Keratinocyte (primary cell): ENCODE measurements at regions not wholly inside any gene's neighbourhood (a gene's known extent, or its start where the extent isn't known, plus 50 kb on each side); places are given as distances from the start of the nearest gene placed in this dataset.

Experiments used
- CTCF ChIP-seq, 3 experiments: IDR thresholded peaks in 1 of 3; conservative IDR thresholded peaks in 1 of 3; optimal IDR thresholded peaks in 1 of 3; 2 replicates in 2 of 3; 3 replicates in 1 of 3; pipeline versions ENCODE3 to v1.5.1; 2011; ENCODE audit warnings: low read length in 3 of 3, mild to moderate bottlenecking in 3 of 3, moderate library complexity in 2 of 3, control low read depth in 1 of 3, inconsistent platforms in 1 of 3; ENCODE audit not compliant: insufficient read depth in 2 of 3; ENCODE audit errors: extremely low read depth in 1 of 3
- EZH2 ChIP-seq: IDR thresholded peaks from one replicate; pipeline ENCODE4 v1.6.1; 2012; ENCODE audit warnings: inconsistent platforms, mild to moderate bottlenecking, low read length, moderate library complexity

- TF ChIP-seq CTCF (optimal IDR thresholded peaks at IDR 0.05 in 1 of 3, IDR thresholded peaks at IDR 0.05 in 1 of 3, conservative IDR thresholded peaks at IDR 0.05 in 1 of 3; ENCODE audit: extremely low read depth in 1 of 3, insufficient read depth in 2 of 3, low read length in 3 of 3) (no peak), EZH2 (no peak)
Observed at GRCh38 chr18:39340418-39340817, 1774.8 kb upstream of the CELF4 start.
